GM21526 (cell line): ENCODE measurements at regions not wholly inside any gene's neighbourhood (a gene's known extent, or its start where the extent isn't known, plus 50 kb on each side); places are given as distances from the start of the nearest gene placed in this dataset.
A peak's percentile ranks its signal among the peaks of the same experiment; 100 is the strongest.
"Not testable (repeated sequence)": the region's sequence is repeated elsewhere in the genome, so short reads cannot be mapped to it uniquely, and the experiment has no call there.

Experiments
- ATAC-seq: cut with Tn5 transposase; IDR thresholded peaks from one replicate; pipeline ENCODE4 v1.9.1; 2021; ENCODE audit warnings: moderate library complexity; ENCODE audit not compliant: unreplicated experiment, low FRiP score

- not testable (repeated sequence) for ATAC-seq
These were observed 75.1 kb upstream of the CIDEA start for GRCh38 chr18:12179029-12179428.

DNA sequence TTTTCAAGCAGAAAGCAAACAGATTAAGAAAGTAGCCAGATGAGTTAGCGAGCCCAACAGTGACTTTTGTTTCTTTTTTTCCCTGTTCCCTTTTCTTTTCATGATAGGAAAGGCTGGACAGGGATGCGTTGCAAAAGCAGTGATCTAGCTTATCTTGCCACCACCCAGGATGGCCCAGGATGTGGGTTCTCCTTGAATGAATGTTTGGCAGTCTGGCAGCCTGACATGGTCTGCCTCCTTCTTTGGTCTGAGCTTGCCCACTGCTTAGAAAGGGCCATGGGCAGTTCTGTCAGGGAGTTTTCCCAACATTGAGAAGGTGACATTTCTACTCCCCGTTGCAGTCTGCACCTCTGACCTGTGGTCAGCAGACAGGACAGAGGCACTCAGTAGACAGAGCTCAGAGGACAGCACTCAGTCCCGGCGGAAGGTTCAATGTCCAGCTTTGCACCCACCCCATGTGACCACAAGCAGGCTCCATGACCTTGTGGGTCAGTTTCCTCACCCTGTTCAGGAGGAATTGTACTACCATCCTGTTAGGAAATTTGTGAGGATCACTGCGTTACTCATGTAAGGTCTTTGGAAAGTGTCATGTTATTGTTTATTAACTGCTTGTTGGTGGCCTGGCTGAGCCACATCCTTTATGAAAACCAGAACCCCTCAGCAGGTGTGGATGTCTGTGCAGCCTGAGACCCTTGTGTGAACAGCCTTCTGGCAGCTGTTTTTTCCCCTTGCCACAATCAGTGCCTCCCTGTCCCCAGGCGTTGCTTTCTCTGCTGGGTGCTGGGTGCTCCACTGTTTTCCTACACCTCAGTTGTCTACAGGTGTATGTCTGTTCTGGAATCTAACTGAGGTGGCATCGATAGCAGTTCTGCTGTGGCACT is 74.2 kb upstream of the CIDEA start:
- ATAC-seq = not testable (repeated sequence)

- ATAC-seq = not testable (repeated sequence)
These were observed 55.4 kb upstream of the CIDEA start for GRCh38 chr18:12198797-12199196.

GRCh38 chr18:12200186-12200585 is 54.0 kb upstream of the CIDEA start:
- ATAC-seq = peak; percentile 98
